ENCODE measurements at regions not wholly inside any gene's neighbourhood (a gene's known extent, or its start where the extent isn't known, plus 50 kb on each side); places are given as distances from the start of the nearest gene placed in this dataset.

DNA sequence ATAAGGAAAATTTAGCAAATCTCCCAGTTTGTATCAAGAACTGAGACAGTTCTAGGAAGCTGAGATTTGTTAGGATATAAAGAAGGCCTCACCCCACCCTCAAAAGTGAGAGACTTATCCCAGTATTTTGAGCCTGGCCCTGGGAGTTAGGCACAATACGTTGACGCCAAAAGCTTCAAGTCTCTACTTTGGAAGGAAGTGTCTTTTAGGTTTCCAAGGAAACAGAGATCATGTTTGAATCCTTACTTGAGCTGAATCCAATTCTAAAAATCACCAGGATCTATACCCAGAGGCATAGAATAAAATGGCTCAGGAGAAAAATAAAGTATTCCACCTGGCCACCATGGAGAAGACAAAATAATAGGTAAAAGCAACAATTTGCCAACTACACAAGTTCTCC is 115.9 kb upstream of the NRG3 start:
- no peak for TF ChIP-seq EP300 (IDR thresholded peaks at IDR 0.05)
- no peak for TF ChIP-seq CTCF (IDR thresholded peaks at IDR 0.05)
- Histone ChIP-seq H3K4me1 (ENCODE audit: insufficient read depth) (no peaks in the 10 kb centered on the region), H3K4me3 (no peak overlapping the region), H3K9me3 (no peaks in the 10 kb centered on the region), H3K36me3 (no peaks in the 10 kb centered on the region), H3K27ac (no peak overlapping the region), H3K27me3 (no peaks in the 10 kb centered on the region)
- WGBS, 3 donors: 74 to 94% (median 91%) methylated on average over 2 of the region's 2 CpGs
- no peak for DNase-seq
- intact Hi-C loops (cut with DNase I): no loop called here

DNA sequence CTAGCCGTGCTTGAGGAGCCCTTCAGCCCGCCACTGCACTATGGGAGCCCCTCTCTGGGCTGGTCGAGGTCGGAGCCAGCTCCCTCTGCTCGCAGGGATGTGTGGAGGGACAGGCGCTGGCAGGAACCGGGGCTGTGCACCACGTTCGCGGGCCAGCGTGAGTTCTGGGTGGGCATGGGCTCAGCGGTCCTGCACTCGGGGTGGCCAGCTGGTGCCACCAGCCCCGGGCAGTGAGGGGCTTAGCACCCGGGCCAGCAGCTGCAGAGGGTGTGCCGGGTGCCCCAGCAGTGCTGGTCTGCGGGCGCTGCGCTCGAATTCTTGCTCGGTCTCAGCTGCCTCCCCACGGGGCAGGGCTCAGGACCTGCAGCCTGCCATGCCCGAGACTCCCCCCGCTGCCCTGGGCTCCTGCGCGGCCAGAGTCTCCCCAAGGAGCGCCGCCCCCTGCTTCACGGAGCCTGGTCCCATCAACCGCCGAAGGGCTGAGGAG is 90.8 kb upstream of the NRG3 start:
- H3K4me3 ChIP-seq: no peak overlapping the region
- WGBS, 3 donors: 88 to 93% (median 89%) methylated on average over 28 to 31 of the region's 31 CpGs
- H3K4me1 ChIP-seq (ENCODE audit: insufficient read depth): no peaks in the 10 kb centered on the region
- H3K36me3 ChIP-seq: no peaks in the 10 kb centered on the region
- TF ChIP-seq POLR2A (IDR thresholded peaks at IDR 0.05) (no peak), CTCF (IDR thresholded peaks at IDR 0.05) (no peak)
- DNase-seq: no peak
- H3K9me3 ChIP-seq: no peaks in the 10 kb centered on the region
- H3K27ac ChIP-seq: no peak overlapping the region
- intact Hi-C loops (cut with DNase I): no loop called here
- no peaks in the 10 kb centered on the region for H3K27me3 ChIP-seq

GRCh38 chr10:81792729-81793128 is 82.3 kb upstream of the NRG3 start:
- H3K9me3 ChIP-seq: no peaks in the 10 kb centered on the region
- no peak overlapping the region for H3K27ac ChIP-seq
- no peaks in the 10 kb centered on the region for H3K4me1 ChIP-seq (ENCODE audit: insufficient read depth)
- H3K4me3 ChIP-seq: no peak overlapping the region
- TF ChIP-seq CTCF (IDR thresholded peaks at IDR 0.05): no peak
- no peak for TF ChIP-seq POLR2A (IDR thresholded peaks at IDR 0.05)
- no peak for TF ChIP-seq EP300 (IDR thresholded peaks at IDR 0.05)
- no peaks in the 10 kb centered on the region for H3K27me3 ChIP-seq
- no peak for DNase-seq
- no peaks in the 10 kb centered on the region for H3K36me3 ChIP-seq
- intact Hi-C loops (cut with DNase I): no loop called here
- 79 to 90% (median 84%) methylated on average over 2 of the region's 2 CpGs for WGBS, 3 donors

GRCh38 chr10:81806842-81807241 is 68.2 kb upstream of the NRG3 start:
- WGBS, 3 donors: 49 to 52% (median 49%) methylated on average over 3 of the region's 3 CpGs
- intact Hi-C loops (cut with DNase I): no loop called here

More at GRCh38 chr10:81806842-81807241, 68.2 kb upstream of the NRG3 start:
- Histone ChIP-seq H3K4me3 (no peak overlapping the region), H3K27ac (no peak overlapping the region), H3K27me3 (no peaks in the 10 kb centered on the region), H3K36me3 (no peaks in the 10 kb centered on the region), H3K9me3 (no peaks in the 10 kb centered on the region), H3K4me1 (ENCODE audit: insufficient read depth) (no peaks in the 10 kb centered on the region)
- DNase-seq: no peak
- TF ChIP-seq CTCF (IDR thresholded peaks at IDR 0.05) (no peak), EP300 (IDR thresholded peaks at IDR 0.05) (no peak), POLR2A (IDR thresholded peaks at IDR 0.05) (no peak)
